SU-DHL-6 (cell line): ENCODE measurements at regions not wholly inside any gene's neighbourhood (a gene's known extent, or its start where the extent isn't known, plus 50 kb on each side); places are given as distances from the start of the nearest gene placed in this dataset.

ENCODE experiments used
- EZH2phosphoT487 ChIP-seq: fragments of 200-600 bp; sonication (generic), shearing (Covaris generic); conservative IDR thresholded peaks from 2 replicates; pipeline ENCODE4 v1.6.1; 2018; ENCODE audit warnings: mild to moderate bottlenecking, antibody characterized with exemption, low read length, moderate library complexity, mixed read lengths
- TF ChIP-seq, protein P1 (sequence below): fragments of 200-600 bp; sonication (generic); IDR thresholded peaks from one replicate; pipeline ENCODE4 v1.5.1; 2017; ENCODE audit warnings: antibody characterized with exemption, mild to moderate bottlenecking, low read length, moderate library complexity; ENCODE audit not compliant: insufficient read depth, poor library complexity, severe bottlenecking

DNA sequence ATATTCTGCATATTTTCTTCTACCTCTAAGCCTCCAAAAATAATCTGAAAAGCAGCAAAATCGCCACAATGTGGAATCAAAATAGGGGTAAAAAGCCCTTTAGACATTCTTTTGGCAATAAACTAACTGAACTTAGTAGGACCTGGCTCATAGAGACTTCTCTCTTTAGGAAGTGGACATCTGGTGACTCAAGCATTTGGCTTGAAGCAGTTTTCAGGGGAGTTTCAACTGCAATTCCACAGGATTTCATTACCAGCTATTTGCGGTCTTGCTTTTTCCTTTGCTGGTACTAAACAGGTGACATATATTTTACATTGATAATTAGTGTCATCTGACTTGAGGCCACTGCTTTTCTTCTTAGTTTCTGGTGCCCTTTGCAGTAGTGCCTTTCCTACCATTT, 173.2 kb upstream of the FBN2 start:
- TF ChIP-seq EZH2phosphoT487 = no peak
- TF ChIP-seq, protein P1, sequence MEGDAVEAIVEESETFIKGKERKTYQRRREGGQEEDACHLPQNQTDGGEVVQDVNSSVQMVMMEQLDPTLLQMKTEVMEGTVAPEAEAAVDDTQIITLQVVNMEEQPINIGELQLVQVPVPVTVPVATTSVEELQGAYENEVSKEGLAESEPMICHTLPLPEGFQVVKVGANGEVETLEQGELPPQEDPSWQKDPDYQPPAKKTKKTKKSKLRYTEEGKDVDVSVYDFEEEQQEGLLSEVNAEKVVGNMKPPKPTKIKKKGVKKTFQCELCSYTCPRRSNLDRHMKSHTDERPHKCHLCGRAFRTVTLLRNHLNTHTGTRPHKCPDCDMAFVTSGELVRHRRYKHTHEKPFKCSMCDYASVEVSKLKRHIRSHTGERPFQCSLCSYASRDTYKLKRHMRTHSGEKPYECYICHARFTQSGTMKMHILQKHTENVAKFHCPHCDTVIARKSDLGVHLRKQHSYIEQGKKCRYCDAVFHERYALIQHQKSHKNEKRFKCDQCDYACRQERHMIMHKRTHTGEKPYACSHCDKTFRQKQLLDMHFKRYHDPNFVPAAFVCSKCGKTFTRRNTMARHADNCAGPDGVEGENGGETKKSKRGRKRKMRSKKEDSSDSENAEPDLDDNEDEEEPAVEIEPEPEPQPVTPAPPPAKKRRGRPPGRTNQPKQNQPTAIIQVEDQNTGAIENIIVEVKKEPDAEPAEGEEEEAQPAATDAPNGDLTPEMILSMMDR = no peak
